Astrocyte of the spinal cord (primary cell): ENCODE measurements at regions not wholly inside any gene's neighbourhood (a gene's known extent, or its start where the extent isn't known, plus 50 kb on each side); places are given as distances from the start of the nearest gene placed in this dataset.

Experiments
- DNase-seq: peaks from one replicate; pipeline ENCODE4 v3.0.0; 2011; ENCODE audit warnings: low read depth, low spot score
- H3K4me3 ChIP-seq: 2 replicates; pipeline ENCODE4 v1.5.1; 2011; ENCODE audit warnings: low read depth, mild to moderate bottlenecking, low read length, moderate library complexity
- in situ Hi-C: cut with HindIII; loops from 2 replicates; pipeline ENCODE4 v1.10.0; 2017; ENCODE audit warnings: low sequenced_read_pairs
- TF ChIP-seq, protein P1 (sequence below): IDR thresholded peaks from 2 replicates; pipeline ENCODE4 v1.5.1; 2012; ENCODE audit warnings: low read depth, mild to moderate bottlenecking, low read length, inconsistent platforms

DNA sequence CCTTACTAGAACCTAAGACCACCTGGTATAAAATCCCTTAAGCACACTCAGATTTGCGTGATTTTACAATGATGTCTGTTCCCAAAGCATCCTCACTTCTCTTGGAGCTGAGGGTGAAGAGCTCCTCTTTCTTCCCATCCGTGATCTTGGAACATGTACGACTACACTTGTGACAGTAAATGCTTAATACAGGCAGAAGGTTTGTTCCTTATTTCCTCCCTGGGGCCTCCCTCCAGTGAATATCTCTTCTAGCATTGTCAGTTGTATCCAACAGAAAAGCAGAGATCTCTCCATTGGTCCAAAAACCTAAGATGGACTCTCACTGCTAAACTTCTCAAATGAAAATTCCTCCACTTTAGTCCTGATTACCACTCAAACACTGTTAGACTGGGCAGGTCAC, 103.6 kb upstream of the VPREB1 start:
- TF ChIP-seq, protein P1, sequence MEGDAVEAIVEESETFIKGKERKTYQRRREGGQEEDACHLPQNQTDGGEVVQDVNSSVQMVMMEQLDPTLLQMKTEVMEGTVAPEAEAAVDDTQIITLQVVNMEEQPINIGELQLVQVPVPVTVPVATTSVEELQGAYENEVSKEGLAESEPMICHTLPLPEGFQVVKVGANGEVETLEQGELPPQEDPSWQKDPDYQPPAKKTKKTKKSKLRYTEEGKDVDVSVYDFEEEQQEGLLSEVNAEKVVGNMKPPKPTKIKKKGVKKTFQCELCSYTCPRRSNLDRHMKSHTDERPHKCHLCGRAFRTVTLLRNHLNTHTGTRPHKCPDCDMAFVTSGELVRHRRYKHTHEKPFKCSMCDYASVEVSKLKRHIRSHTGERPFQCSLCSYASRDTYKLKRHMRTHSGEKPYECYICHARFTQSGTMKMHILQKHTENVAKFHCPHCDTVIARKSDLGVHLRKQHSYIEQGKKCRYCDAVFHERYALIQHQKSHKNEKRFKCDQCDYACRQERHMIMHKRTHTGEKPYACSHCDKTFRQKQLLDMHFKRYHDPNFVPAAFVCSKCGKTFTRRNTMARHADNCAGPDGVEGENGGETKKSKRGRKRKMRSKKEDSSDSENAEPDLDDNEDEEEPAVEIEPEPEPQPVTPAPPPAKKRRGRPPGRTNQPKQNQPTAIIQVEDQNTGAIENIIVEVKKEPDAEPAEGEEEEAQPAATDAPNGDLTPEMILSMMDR: no peak
- H3K4me3 ChIP-seq: no peak overlapping the region
- in situ Hi-C loops: no loop called here
- no peak for DNase-seq

DNA sequence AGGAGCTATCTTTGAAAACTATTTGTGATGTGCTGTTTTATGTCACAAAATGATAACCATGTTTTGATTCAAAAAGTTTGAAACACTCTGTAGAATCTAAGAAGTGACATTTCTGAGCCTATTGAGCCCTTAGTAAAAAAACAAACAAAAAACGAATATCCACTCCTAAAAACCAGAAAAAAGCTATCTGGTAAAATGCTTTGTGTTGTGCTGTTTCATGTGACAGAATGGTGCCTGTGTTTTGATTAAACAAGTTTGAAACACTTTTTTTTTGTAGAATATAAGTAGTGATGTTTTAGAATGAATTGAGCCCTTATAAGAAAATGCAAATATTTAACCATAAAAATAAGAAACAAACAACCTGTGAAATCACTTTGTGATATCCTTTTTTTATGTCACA, 105.2 kb upstream of the VPREB1 start:
- DNase-seq: no peak
- no peak overlapping the region for H3K4me3 ChIP-seq
- TF ChIP-seq, protein P1: no peak
- in situ Hi-C loops: no loop called here

DNA sequence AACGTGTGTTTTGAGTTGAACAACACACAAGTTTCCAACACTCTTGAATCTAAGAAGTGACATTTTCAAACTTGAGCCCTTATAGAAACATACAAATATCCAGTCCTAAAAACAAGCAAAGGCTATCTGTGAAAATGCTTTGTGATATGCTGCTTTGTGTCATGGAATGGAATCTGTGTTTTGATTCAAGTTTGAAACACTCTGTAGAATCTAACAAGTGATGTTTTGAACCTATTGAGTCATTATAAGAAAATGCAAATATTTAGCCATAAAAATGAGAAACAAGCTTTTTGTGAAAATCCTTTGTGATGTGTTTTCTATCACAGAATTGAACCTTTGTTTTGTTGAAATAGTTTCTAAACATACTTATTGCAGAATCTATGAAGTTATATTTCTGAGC, 105.7 kb upstream of the VPREB1 start:
- DNase-seq: no peak
- in situ Hi-C loops: no loop called here
- TF ChIP-seq, protein P1: no peak
- no peak overlapping the region for H3K4me3 ChIP-seq

DNA sequence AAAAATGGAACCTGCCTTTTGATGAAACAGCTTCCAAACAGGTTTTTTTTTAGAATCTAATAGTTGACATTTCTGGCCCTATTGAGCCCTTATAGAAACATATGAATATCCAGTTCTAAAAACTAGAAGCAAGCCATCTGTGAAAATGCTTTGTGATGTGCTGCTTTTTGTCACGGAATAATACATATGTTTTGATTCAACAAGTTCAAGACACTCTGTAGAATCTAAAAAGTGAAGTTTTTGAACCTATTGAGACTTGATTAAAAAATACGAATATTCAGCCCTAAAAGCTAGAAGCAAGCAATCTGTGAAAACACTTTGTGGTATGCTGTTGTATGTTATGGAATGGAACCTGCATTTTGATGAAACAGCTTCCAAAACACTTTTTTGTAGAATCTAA, 106.7 kb upstream of the VPREB1 start:
- TF ChIP-seq, protein P1: no peak
- in situ Hi-C loops: no loop called here
- H3K4me3 ChIP-seq: no peak overlapping the region
- no peak for DNase-seq

DNA sequence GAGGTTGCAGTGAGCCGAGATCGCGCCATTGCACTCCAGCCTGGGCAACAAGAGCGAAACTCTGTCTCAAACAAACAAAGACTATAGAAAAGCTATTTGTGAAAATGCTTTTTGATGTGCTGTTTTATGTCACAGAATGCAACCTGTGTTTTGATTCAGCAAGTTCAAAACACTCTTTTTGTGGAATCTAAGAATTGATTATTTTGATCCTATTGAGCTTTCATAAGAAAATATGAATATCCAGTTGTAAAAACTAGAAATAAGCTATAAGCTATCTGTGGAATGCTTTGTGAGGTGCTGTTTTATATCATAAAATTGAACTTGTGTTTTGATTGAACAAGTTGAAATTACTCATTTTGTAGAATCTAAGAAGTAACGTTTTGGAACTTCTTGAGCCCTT, 110.7 kb upstream of the VPREB1 start:
- in situ Hi-C loops: no loop called here
- TF ChIP-seq, protein P1: no peak
- no peak overlapping the region for H3K4me3 ChIP-seq
- DNase-seq: no peak

DNA sequence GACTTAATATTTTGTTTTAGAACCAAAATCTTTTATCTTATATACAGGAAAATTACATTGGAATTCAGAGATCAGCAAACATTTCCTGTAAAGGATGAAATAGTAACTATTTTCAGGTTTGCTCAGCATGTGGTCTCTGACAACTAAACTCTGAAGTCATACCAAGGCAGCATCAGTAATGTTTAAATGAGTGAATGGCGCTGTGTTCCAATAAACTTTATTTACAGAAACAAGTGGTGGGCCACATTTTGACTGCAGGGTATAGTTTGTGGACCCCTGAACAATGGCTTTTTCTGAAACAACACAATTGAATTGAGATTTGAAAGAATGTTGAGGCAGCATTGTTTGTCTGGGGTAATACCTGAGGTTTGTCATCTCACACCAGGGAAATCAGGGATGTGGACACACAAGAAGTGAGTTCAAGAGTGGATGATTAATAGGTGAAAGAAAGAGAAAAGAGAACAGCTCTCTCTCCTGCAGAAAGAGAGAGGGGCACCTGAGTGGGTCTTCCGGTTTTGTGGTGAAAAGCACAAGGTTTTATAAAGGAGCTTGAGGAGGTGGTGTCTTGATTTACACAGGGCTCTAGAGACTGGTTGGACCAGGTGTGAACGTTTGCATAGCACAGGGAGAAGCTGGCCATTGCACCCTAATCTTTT, 113.5 kb upstream of the VPREB1 start:
- TF ChIP-seq, protein P1: no peak

More for the DNA sequence above, 113.5 kb upstream of the VPREB1 start:
- in situ Hi-C loops: no loop called here
- no peak overlapping the region for H3K4me3 ChIP-seq
- no peak for DNase-seq
